ENCODE measurements at regions not wholly inside any gene's neighbourhood (a gene's known extent, or its start where the extent isn't known, plus 50 kb on each side); places are given as distances from the start of the nearest gene placed in this dataset.

GRCh38 chrX:97763981-97764380 lies 880.3 kb downstream of the RPA4 start:
- TF ChIP-seq POLR2AphosphoS5 (IDR thresholded peaks at IDR 0.05; ENCODE audit: borderline replicate concordance, low read depth, low read length) (no peak), EZH2 (IDR thresholded peaks at IDR 0.05) (no peak)
